ENCODE measurements at regions not wholly inside any gene's neighbourhood (a gene's known extent, or its start where the extent isn't known, plus 50 kb on each side); places are given as distances from the start of the nearest gene placed in this dataset.

DNA sequence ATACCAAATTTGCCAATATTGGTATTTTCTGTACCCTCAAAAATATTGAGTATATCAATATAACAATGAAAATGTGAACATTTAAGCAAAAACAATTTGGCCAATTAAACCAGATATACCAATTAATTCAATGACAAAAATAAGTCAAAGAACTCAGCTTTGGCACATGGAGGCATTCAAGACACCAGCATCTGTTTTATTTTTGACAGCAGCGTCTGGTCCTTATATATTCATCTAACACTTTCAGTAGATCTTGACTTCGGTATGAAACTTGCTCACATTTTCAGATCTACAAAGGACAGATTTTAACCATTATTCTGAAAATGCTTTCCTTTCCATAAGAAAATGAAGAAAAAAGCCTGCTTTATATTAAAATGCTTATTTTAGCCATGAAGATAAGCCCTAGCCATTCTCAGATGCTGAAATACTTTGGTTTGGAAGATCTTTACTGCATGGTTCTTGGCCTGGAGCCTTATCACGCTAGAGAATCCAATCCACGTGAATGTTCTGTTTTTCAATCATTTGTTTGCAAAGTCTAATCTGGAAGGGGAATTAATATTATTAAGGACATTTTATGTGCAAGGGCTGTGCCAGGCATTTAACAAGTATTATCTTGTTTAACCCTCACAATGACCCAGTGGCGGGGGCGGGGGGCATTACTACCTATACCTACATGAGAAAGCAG, 132.2 kb downstream of the DLEU7 start:
- H3K9me3 ChIP-seq (ENCODE audit: control insufficient read depth in 1 of 2, low read length in 2 of 2), result no peaks in the 10 kb centered on the region

DNA sequence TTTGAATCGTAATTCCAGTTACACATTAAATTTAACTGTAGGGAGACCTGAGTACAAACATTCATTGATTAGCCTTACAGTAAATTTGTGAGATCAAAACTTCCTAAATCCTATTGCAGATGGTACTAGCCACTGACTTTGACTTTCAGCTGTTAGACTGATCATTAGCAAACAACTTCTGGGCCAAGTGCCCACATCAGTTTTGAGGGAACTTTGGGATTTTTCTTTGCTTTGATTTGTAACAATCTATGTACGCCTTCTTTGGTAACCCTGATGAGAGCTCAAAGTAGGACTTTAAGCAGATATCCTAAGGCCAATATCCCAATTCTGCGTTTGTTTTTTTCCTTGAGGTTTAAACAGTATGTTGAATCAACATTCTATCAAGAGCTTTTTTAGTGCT, 131.5 kb downstream of the DLEU7 start:
- Histone ChIP-seq H3K4me1 (ENCODE audit: control insufficient read depth in 1 of 2, insufficient read depth in 2 of 2, low read length in 2 of 2) (no peaks in the 10 kb centered on the region), H3K27ac (ENCODE audit: low read length) (no peak overlapping the region), H3K36me3 (ENCODE audit: control insufficient read depth in 1 of 2, insufficient read depth in 2 of 2, low read length in 2 of 2) (no peaks in the 10 kb centered on the region), H3K27me3 (ENCODE audit: low read depth, low read length) (no peaks in the 10 kb centered on the region), H3K4me3 (ENCODE audit: low read depth in 1 of 2, low read length in 2 of 2) (no peak overlapping the region), H3K9me3 (ENCODE audit: control insufficient read depth in 1 of 2, low read length in 2 of 2) (no peaks in the 10 kb centered on the region)

More for the DNA sequence above, 132.2 kb downstream of the DLEU7 start:
- Histone ChIP-seq H3K36me3 (ENCODE audit: control insufficient read depth in 1 of 2, insufficient read depth in 2 of 2, low read length in 2 of 2) (no peaks in the 10 kb centered on the region), H3K27me3 (ENCODE audit: low read depth, low read length) (no peaks in the 10 kb centered on the region), H3K27ac (ENCODE audit: low read length) (no peak overlapping the region), H3K4me3 (ENCODE audit: low read depth in 1 of 2, low read length in 2 of 2) (no peak overlapping the region), H3K4me1 (ENCODE audit: control insufficient read depth in 1 of 2, insufficient read depth in 2 of 2, low read length in 2 of 2) (no peaks in the 10 kb centered on the region)

DNA sequence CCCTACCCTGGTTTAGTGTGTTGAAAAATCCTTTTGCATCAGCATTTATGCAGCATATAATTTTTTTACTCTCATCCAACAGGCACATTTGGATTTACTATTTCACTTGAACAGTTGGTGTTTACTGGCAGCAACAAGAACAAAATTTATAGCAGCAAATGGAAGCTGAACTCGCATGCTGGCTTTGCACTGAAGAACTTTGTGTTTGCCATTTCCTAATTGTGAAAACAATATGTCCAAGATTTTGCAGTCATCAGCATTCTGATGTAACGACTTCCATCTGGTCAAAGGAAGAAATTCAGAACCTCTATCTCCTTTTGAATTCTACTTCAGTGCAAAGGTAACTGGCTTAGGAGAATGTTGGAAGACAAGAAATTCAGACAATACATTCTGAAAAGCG, 131.0 kb downstream of the DLEU7 start:
- Histone ChIP-seq H3K9me3 (ENCODE audit: control insufficient read depth in 1 of 2, low read length in 2 of 2) (no peaks in the 10 kb centered on the region), H3K4me3 (ENCODE audit: low read depth in 1 of 2, low read length in 2 of 2) (no peak overlapping the region), H3K27me3 (ENCODE audit: low read depth, low read length) (no peaks in the 10 kb centered on the region), H3K36me3 (ENCODE audit: control insufficient read depth in 1 of 2, insufficient read depth in 2 of 2, low read length in 2 of 2) (no peaks in the 10 kb centered on the region), H3K4me1 (ENCODE audit: control insufficient read depth in 1 of 2, insufficient read depth in 2 of 2, low read length in 2 of 2) (no peaks in the 10 kb centered on the region), H3K27ac (ENCODE audit: low read length) (no peak overlapping the region)

DNA sequence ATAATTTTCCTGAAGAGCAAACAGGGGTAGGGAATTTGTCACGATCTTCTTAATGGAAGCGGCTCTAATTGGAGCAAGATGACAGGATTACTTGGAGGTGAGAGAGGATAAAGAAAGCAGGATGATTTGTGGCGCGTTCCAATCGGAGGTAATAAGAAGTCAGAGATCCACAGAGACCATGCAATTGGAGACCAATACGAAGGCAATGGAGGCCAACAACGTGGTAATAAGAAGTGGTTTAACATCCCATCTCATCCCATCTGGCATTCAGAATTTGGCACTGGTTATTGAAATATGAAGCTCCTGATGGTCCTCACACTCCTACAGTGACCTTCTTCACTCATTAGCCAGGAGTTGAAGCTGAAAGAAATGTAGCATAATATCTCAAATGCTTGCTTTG, 130.6 kb downstream of the DLEU7 start:
- no peak overlapping the region for H3K4me3 ChIP-seq (ENCODE audit: low read depth in 1 of 2, low read length in 2 of 2)
- H3K27ac ChIP-seq (ENCODE audit: low read length), result no peak overlapping the region
- H3K4me1 ChIP-seq (ENCODE audit: control insufficient read depth in 1 of 2, insufficient read depth in 2 of 2, low read length in 2 of 2), result no peaks in the 10 kb centered on the region
- H3K36me3 ChIP-seq (ENCODE audit: control insufficient read depth in 1 of 2, insufficient read depth in 2 of 2, low read length in 2 of 2), result no peaks in the 10 kb centered on the region
- H3K9me3 ChIP-seq (ENCODE audit: control insufficient read depth in 1 of 2, low read length in 2 of 2), result no peaks in the 10 kb centered on the region
- no peaks in the 10 kb centered on the region for H3K27me3 ChIP-seq (ENCODE audit: low read depth, low read length)

DNA sequence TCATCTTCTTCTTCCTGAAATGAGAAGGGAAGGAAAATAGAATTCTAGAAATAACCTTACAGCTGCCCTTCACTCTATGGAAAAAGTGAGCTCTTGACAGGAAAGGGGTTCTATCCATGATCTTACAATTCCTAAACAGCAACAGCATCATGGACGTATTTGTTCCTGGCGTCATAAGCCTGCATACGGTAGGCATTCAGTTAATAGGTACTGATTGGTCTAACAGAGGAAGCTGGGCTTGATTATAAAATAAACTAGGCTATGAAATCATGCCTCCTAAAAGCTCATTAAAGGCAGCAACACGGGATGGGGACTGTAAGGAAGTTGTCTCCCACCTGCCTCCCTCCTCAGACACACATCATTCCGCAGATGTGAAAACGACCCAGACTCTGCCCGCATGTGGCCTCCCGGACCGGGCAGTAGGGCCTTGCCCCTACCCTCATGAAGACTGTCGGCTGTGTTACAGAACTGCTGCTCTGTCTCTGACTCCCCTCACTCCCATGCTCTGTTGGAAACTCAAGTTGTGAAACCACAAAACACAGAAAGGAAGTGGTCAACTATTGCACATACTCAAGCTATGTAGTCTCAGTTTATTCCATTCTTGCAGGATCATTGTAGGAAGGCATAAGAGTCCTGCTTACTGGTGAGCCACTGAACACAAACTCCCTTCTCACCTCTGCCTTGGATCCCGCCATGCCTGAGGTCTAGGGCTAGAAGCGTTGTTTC, 129.8 kb downstream of the DLEU7 start:
- Histone ChIP-seq H3K4me3 (ENCODE audit: low read depth in 1 of 2, low read length in 2 of 2) (no peak overlapping the region), H3K27ac (ENCODE audit: low read length) (no peak overlapping the region), H3K4me1 (ENCODE audit: control insufficient read depth in 1 of 2, insufficient read depth in 2 of 2, low read length in 2 of 2) (no peaks in the 10 kb centered on the region)

DNA sequence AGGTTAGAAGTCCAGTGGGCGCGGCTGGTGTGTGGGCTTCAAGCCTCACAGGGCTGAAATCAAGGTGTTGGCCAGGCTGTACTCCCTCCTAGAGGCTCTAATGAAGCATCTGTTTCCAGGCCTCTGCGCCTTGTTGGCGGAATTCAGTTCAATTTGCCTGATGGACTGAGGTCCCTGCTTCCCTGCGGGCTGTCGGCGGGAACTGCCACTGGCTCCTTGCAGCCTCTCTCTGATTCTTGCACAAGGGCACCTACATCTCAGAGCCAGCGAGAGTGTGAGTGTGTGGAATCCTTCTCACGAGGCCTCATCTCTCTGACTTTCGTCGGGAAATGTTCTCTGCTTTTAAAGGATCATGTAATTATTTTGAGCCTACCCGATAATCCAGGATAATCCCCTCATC, 128.6 kb downstream of the DLEU7 start:
- no peaks in the 10 kb centered on the region for H3K9me3 ChIP-seq (ENCODE audit: control insufficient read depth in 1 of 2, low read length in 2 of 2)
- H3K27ac ChIP-seq (ENCODE audit: low read length), result no peak overlapping the region
- no peaks in the 10 kb centered on the region for H3K4me1 ChIP-seq (ENCODE audit: control insufficient read depth in 1 of 2, insufficient read depth in 2 of 2, low read length in 2 of 2)
- no peak overlapping the region for H3K4me3 ChIP-seq (ENCODE audit: low read depth in 1 of 2, low read length in 2 of 2)
- H3K27me3 ChIP-seq (ENCODE audit: low read depth, low read length), result no peaks in the 10 kb centered on the region
- no peaks in the 10 kb centered on the region for H3K36me3 ChIP-seq (ENCODE audit: control insufficient read depth in 1 of 2, insufficient read depth in 2 of 2, low read length in 2 of 2)

More for the DNA sequence above, 129.8 kb downstream of the DLEU7 start:
- Histone ChIP-seq H3K36me3 (ENCODE audit: control insufficient read depth in 1 of 2, insufficient read depth in 2 of 2, low read length in 2 of 2) (no peaks in the 10 kb centered on the region), H3K9me3 (ENCODE audit: control insufficient read depth in 1 of 2, low read length in 2 of 2) (no peaks in the 10 kb centered on the region), H3K27me3 (ENCODE audit: low read depth, low read length) (no peaks in the 10 kb centered on the region)

DNA sequence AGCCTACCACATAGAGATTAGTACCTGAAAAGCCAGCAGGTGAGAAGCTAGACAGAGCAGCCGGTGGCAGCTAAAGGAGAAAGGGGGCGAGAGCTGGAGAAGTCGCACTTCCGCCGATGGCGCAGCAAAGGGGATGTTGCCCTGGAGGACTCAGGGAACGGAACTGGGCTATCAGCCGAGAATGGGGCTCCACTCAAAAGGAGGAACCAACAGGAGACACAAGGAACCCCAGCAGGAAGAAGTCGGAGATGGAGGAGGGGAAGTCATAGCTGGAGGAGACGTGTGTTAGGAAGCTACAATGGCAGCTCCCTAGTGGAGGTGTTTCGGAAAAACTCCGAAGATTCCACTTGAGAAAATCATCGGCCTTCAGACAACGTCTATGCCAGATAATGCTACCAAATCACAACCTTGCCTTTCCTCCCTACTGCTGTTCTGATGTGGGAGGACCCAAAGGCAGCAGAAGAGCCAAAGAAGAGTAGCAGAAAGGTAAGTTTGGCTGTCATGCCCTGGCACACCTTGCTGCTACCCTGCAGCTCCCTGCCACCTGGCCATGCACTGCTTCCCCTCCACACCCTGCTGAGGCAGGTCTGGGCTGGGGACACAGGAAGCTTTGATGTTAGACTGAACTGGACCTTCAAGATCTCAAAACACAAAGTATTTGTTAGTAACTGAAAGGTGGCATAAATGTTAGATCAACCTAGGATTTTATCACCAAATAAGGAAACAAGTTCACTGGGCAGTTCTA, 127.9 kb downstream of the DLEU7 start:
- Histone ChIP-seq H3K27ac (ENCODE audit: low read length) (no peak overlapping the region), H3K4me3 (ENCODE audit: low read depth in 1 of 2, low read length in 2 of 2) (peak overlapping the region in 1 of 2 donors; percentile 34)

DNA sequence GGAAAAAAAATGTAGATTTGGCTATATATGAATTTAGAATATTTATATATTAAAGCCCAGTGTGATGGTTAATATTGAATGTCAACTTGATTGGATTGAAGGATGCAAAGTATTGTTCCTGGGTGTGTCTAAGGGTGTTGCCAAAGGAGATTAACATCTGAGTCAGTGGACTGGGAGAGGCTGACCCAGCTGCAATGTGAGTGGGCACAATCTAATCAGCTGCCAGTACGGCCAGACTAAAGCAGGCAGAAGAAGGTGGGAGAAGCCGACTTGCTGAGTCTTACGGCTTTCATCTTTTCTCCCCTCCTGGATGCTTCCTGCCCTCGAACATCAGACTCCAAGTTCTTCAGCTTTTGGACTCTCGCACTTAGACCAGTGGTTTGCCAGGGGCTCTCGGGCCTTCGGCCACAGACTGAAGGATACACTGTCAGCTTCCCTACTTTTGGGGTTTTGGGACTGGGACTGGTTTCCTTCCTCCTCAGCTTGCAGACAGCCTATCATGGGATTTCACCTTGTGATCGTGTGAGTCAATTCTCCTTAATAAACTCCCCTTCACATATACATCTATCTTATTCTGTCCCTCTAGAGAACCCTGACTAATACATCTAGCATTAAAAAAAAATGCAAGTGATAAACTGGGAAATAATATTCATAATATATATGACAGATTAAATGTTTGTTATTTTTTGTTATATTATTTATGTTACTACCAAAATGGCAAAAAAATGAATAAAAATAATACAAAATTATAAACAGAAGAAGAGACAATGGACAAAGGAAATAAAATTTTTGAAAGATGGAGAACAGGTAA, 122.4 kb downstream of the DLEU7 start:
- Histone ChIP-seq H3K27me3 (ENCODE audit: low read depth, low read length) (no peaks in the 10 kb centered on the region), H3K27ac (ENCODE audit: low read length) (no peak overlapping the region), H3K9me3 (ENCODE audit: control insufficient read depth in 1 of 2, low read length in 2 of 2) (no peaks in the 10 kb centered on the region), H3K36me3 (ENCODE audit: control insufficient read depth in 1 of 2, insufficient read depth in 2 of 2, low read length in 2 of 2) (no peaks in the 10 kb centered on the region), H3K4me1 (ENCODE audit: control insufficient read depth in 1 of 2, insufficient read depth in 2 of 2, low read length in 2 of 2) (no peaks in the 10 kb centered on the region), H3K4me3 (ENCODE audit: low read depth in 1 of 2, low read length in 2 of 2) (no peak overlapping the region)

More for the DNA sequence above, 127.9 kb downstream of the DLEU7 start:
- Histone ChIP-seq H3K36me3 (ENCODE audit: control insufficient read depth in 1 of 2, insufficient read depth in 2 of 2, low read length in 2 of 2) (no peaks in the 10 kb centered on the region), H3K4me1 (ENCODE audit: control insufficient read depth in 1 of 2, insufficient read depth in 2 of 2, low read length in 2 of 2) (no peaks in the 10 kb centered on the region), H3K9me3 (ENCODE audit: control insufficient read depth in 1 of 2, low read length in 2 of 2) (no peaks in the 10 kb centered on the region), H3K27me3 (ENCODE audit: low read depth, low read length) (no peaks in the 10 kb centered on the region)

DNA sequence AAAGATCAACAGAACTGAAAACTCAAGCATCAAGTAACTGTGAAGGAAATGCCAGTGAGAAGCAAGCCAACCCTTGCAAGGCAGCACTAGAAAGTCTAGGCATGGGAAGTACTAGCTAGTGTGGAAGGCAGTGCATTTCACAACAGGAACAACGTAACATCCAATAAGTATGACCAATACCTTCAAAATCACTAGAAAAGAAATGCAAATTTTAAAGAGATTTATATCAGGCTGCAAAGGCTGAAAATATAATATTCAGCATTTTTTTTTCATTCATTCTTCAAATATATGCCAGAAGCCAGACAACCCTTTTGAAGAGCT, 121.9 kb downstream of the DLEU7 start:
- H3K4me1 ChIP-seq (ENCODE audit: control insufficient read depth in 1 of 2, insufficient read depth in 2 of 2, low read length in 2 of 2), result no peaks in the 10 kb centered on the region
- no peaks in the 10 kb centered on the region for H3K9me3 ChIP-seq (ENCODE audit: control insufficient read depth in 1 of 2, low read length in 2 of 2)
- no peaks in the 10 kb centered on the region for H3K27me3 ChIP-seq (ENCODE audit: low read depth, low read length)
- H3K27ac ChIP-seq (ENCODE audit: low read length), result no peak overlapping the region
- H3K4me3 ChIP-seq (ENCODE audit: low read depth in 1 of 2, low read length in 2 of 2), result no peak overlapping the region
- no peaks in the 10 kb centered on the region for H3K36me3 ChIP-seq (ENCODE audit: control insufficient read depth in 1 of 2, insufficient read depth in 2 of 2, low read length in 2 of 2)

DNA sequence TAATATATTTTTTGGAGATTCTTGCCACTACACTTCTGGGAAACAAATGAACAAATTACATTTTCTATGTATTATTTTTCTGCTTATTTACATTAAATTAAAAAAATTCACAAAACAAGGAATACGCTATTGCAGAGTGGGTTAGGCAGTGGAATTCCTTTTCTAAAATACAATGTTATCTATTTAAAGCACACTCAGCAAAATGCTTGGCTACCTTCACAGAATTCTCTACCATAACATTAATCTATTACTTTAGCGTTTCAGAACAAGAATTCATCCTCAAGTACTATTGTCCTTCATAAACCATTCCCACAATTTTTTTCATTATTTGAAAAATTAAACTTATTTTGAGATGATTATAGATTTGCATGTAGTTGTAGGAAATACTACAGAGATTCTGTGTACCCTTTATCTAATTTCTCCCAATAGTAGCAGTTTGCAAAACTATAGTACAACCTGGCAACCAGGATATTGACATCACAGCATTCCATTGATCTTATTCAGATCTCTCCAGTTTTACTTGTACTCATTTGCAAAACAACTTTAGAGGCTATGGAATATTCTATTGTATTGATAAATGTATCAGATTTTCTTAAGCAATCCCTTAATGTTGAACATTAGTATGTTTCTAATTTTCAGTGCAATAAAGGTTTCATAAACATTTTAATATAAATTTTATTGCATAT, 120.9 kb downstream of the DLEU7 start:
- Histone ChIP-seq H3K4me3 (ENCODE audit: low read depth in 1 of 2, low read length in 2 of 2) (no peak overlapping the region), H3K9me3 (ENCODE audit: control insufficient read depth in 1 of 2, low read length in 2 of 2) (no peaks in the 10 kb centered on the region), H3K27me3 (ENCODE audit: low read depth, low read length) (no peaks in the 10 kb centered on the region), H3K4me1 (ENCODE audit: control insufficient read depth in 1 of 2, insufficient read depth in 2 of 2, low read length in 2 of 2) (no peaks in the 10 kb centered on the region), H3K36me3 (ENCODE audit: control insufficient read depth in 1 of 2, insufficient read depth in 2 of 2, low read length in 2 of 2) (no peaks in the 10 kb centered on the region), H3K27ac (ENCODE audit: low read length) (no peak overlapping the region)

Measured in muscle layer of duodenum (tissue), 2 donors.